Tongue (tissue), 2 donors: ENCODE measurements at regions not wholly inside any gene's neighbourhood (a gene's known extent, or its start where the extent isn't known, plus 50 kb on each side); places are given as distances from the start of the nearest gene placed in this dataset. TPM values are rescaled to one million over a fixed set of nuclear protein-coding genes. Genes with fewer than 3 reads are reported as not detected.
"Not testable (repeated sequence)": the region's sequence is repeated elsewhere in the genome, so short reads cannot be mapped to it uniquely, and the experiment has no call there.

ENCODE experiments used
- DNase-seq: peaks from one replicate; pipeline ENCODE4 v3.0.0-alpha.2; 2015
- small RNA-seq: library from RNA; depleted of rRNA; stranded (forward); fragments of <200 nt; gene quantifications from one replicate; pipeline ENCODE3, GENCODE V24; 2014; ENCODE audit warnings: low replicate concordance

- DNase-seq = no peak
Measured at GRCh38 chr1:91605566-91605965, 104.9 kb downstream of the CDC7 start.

- no peak for DNase-seq
Measured at GRCh38 chr1:91606546-91607078, 106.0 kb downstream of the CDC7 start.

- DNase-seq = not testable (repeated sequence)
Measured at GRCh38 chr1:91607686-91608085, 107.0 kb downstream of the CDC7 start.

- DNase-seq = no peak
Measured at GRCh38 chr1:91608876-91609275, 108.2 kb downstream of the CDC7 start.

- DNase-seq = no peak
Measured at GRCh38 chr1:91609551-91609950, 108.9 kb downstream of the CDC7 start.

- no peak for DNase-seq
Measured at GRCh38 chr1:91610102-91610501, 109.5 kb downstream of the CDC7 start.

GRCh38 chr1:91610789-91611188 lies 110.1 kb downstream of the CDC7 start:
- DNase-seq = no peak

- DNase-seq = peak; percentile 38
Measured at GRCh38 chr1:91611483-91611917, 110.8 kb downstream of the CDC7 start.

GRCh38 chr1:91613595-91613994 lies 112.9 kb downstream of the CDC7 start:
- DNase-seq = no peak

- no peak for DNase-seq
Measured at GRCh38 chr1:91616712-91617111, 116.1 kb downstream of the CDC7 start.

GRCh38 chr1:91617285-91617765 lies 116.7 kb downstream of the CDC7 start:
- DNase-seq = peak; percentile 90

GRCh38 chr1:91619881-91620280 lies 119.2 kb downstream of the CDC7 start:
- DNase-seq = peak; percentile 70

- DNase-seq = no peak
Measured at GRCh38 chr1:91621360-91621759, 120.7 kb downstream of the CDC7 start.

GRCh38 chr1:91621907-91622306 lies 121.3 kb downstream of the CDC7 start:
- DNase-seq = peak; percentile 77

GRCh38 chr1:91622616-91623015 lies 122.0 kb downstream of the CDC7 start:
- peak; percentile 59 for DNase-seq

- no peak for DNase-seq
Measured at GRCh38 chr1:91623020-91623419, 122.4 kb downstream of the CDC7 start.

- no peak for DNase-seq
Measured at GRCh38 chr1:91624331-91624730, 123.7 kb downstream of the CDC7 start.

Small RNA genes lying in the stretch of these regions (small RNA-seq; reads per million reads assigned to genes)
- not detected for gene AL714022.1
